ENCODE measurements at regions not wholly inside any gene's neighbourhood (a gene's known extent, or its start where the extent isn't known, plus 50 kb on each side); places are given as distances from the start of the nearest gene placed in this dataset.
A peak's percentile ranks its signal among the peaks of the same experiment; 100 is the strongest.

GRCh38 chr6:25066593-25066992, 130.8 kb upstream of the RIPOR2 start:
- FAIRE-seq = no peak
- no peak for TF ChIP-seq CTCF (IDR thresholded peaks at IDR 0.05; ENCODE audit: insufficient read depth, low read length, severe bottlenecking)

GRCh38 chr6:25068866-25069265, 133.1 kb upstream of the RIPOR2 start:
- Histone ChIP-seq H3K4me3 (ENCODE audit: low read depth, low read length) (no peak overlapping the region), H3K36me3 (ENCODE audit: control insufficient read depth, insufficient read depth, low read length) (no peaks in the 10 kb centered on the region), H3K27me3 (ENCODE audit: control insufficient read depth, insufficient read depth, low read length) (no peaks in the 10 kb centered on the region)
- DNase-seq (ENCODE audit: low read depth) (no peak), FAIRE-seq (no peak)
- TF ChIP-seq CTCF (IDR thresholded peaks at IDR 0.05; ENCODE audit: insufficient read depth, low read length, severe bottlenecking) = no peak

More at GRCh38 chr6:25066593-25066992, 130.8 kb upstream of the RIPOR2 start:
- Histone ChIP-seq H3K4me3 (ENCODE audit: low read depth, low read length) (no peak overlapping the region), H3K36me3 (ENCODE audit: control insufficient read depth, insufficient read depth, low read length) (no peaks in the 10 kb centered on the region), H3K27me3 (ENCODE audit: control insufficient read depth, insufficient read depth, low read length) (no peaks in the 10 kb centered on the region)
- no peak for DNase-seq (ENCODE audit: low read depth)

- FAIRE-seq (no peak), DNase-seq (ENCODE audit: low read depth) (peak; percentile 64)
- Histone ChIP-seq H3K36me3 (ENCODE audit: control insufficient read depth, insufficient read depth, low read length) (no peaks in the 10 kb centered on the region), H3K4me3 (ENCODE audit: low read depth, low read length) (no peak overlapping the region), H3K27me3 (ENCODE audit: control insufficient read depth, insufficient read depth, low read length) (no peaks in the 10 kb centered on the region)
- peak; percentile 86 for TF ChIP-seq CTCF (IDR thresholded peaks at IDR 0.05; ENCODE audit: insufficient read depth, low read length, severe bottlenecking)
These were observed 135.0 kb upstream of the RIPOR2 start for GRCh38 chr6:25070547-25071366.

- H3K4me3 ChIP-seq (ENCODE audit: low read depth, low read length) = no peak overlapping the region
- no peak for TF ChIP-seq CTCF (IDR thresholded peaks at IDR 0.05; ENCODE audit: insufficient read depth, low read length, severe bottlenecking)
- DNase-seq (ENCODE audit: low read depth) (no peak), FAIRE-seq (no peak)
- no peaks in the 10 kb centered on the region for H3K36me3 ChIP-seq (ENCODE audit: control insufficient read depth, insufficient read depth, low read length)
- no peaks in the 10 kb centered on the region for H3K27me3 ChIP-seq (ENCODE audit: control insufficient read depth, insufficient read depth, low read length)
These were observed 142.4 kb upstream of the RIPOR2 start for GRCh38 chr6:25078141-25078540.

DNA sequence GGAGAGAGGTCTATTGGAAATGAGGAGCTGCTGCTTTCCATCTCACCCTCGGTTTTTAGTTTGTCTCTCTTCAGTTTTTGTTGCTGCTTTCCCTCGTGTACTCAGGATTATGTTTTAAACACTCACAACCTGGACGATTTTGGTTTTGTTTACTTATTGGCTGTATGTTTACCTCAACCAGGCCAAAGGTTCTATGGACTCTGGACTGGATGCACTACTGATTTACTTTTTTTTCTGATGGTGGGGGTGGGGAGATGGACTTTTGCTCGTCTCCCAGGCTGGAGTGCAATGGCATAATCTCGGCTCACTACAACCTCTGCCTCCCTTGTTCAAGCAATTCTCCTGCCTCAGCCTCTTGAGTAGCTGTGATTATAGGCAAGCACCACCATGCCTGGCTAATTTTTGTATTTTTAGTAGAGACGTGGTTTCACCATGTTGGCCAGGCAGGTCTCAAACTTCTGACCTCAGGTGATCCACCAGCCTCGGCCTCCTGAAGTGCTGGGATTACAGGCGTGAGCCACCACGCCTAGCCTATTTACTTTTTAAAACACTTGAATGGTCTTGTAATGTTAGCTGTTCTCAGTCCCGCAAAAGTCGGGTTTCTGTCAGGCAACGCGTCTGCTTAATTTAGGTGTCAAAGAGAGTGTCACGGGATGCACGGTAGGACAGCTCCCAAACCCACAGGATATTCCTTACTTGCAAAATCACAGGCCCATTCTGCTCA, 148.2 kb upstream of the RIPOR2 start:
- DNase-seq (ENCODE audit: low read depth) (no peak), FAIRE-seq (no peak)
- Histone ChIP-seq H3K36me3 (ENCODE audit: control insufficient read depth, insufficient read depth, low read length) (no peaks in the 10 kb centered on the region), H3K4me3 (ENCODE audit: low read depth, low read length) (no peak overlapping the region), H3K27me3 (ENCODE audit: control insufficient read depth, insufficient read depth, low read length) (no peaks in the 10 kb centered on the region)
- TF ChIP-seq CTCF (IDR thresholded peaks at IDR 0.05; ENCODE audit: insufficient read depth, low read length, severe bottlenecking) = no peak

All from bronchial epithelial cell (primary cell).